ENCODE measurements at regions not wholly inside any gene's neighbourhood (a gene's known extent, or its start where the extent isn't known, plus 50 kb on each side); places are given as distances from the start of the nearest gene placed in this dataset.

DNA sequence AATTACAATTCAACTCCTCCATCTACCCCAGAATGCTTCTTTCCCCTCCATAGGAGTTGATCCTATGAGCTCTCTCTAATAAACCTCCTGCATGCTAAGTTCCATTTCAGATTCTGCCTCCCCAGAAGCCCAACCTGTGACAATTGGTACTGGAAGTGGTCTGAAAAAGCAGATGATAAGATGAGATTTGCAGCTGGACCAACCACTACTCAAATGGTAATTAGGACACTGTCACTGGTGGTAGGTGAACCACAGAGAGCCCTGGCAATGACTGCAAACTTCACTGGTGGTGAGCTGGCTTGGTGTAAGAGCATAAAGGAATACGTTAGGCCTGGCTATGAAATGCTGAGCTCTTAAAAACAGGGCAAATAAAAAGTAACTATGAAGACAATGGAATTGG, 112.6 kb downstream of the ESM1 start:
- no peak for ATAC-seq
- no peaks in the 10 kb centered on the region for H4K20me1 ChIP-seq (replicated peaks; ENCODE audit: insufficient read depth)
- no peak overlapping the region for H3K4me2 ChIP-seq
- TF ChIP-seq ZNF331 (CRISPR knock-in tag; IDR thresholded peaks at IDR 0.05; ENCODE audit: low read depth) = no peak
- 0 out of 2 replicates have a peak, but pooled peaks cover 4% of the 10 kb centered on the region for H3K9me2 ChIP-seq (ENCODE audit: insufficient read depth)
- H2AFZ ChIP-seq = no peak overlapping the region
- no peak for DNase-seq (ENCODE audit: low spot score)
- no peak overlapping the region for H3K27ac Mint-ChIP-seq
- H3K4me1 Mint-ChIP-seq = peaks cover 33% of the 10 kb centered on the region
- H3F3A ChIP-seq (replicated peaks; ENCODE audit: low read depth) = no peaks in the 10 kb centered on the region
- H3K79me2 ChIP-seq (replicated peaks; ENCODE audit: insufficient read depth) = no peaks in the 10 kb centered on the region
- H3K4me3 ChIP-seq = no peak overlapping the region
- peaks cover 28% of the 10 kb centered on the region for H3K4me1 ChIP-seq (ENCODE audit: insufficient read depth)
- peaks cover 2% of the 10 kb centered on the region for H3K27me3 Mint-ChIP-seq (ENCODE audit: insufficient read depth, low read depth, poor library complexity)
- no peak overlapping the region for H3K27ac ChIP-seq (ENCODE audit: low read depth)
- no peaks in the 10 kb centered on the region for H3K36me3 ChIP-seq (ENCODE audit: insufficient read depth)
- no peaks in the 10 kb centered on the region for H3K36me3 Mint-ChIP-seq (ENCODE audit: low read depth)
- H3K9me3 Mint-ChIP-seq = no peaks in the 10 kb centered on the region
- H3K27me3 ChIP-seq (ENCODE audit: insufficient read depth) = no peaks in the 10 kb centered on the region
- H3K4me3 Mint-ChIP-seq = no peak overlapping the region

DNA sequence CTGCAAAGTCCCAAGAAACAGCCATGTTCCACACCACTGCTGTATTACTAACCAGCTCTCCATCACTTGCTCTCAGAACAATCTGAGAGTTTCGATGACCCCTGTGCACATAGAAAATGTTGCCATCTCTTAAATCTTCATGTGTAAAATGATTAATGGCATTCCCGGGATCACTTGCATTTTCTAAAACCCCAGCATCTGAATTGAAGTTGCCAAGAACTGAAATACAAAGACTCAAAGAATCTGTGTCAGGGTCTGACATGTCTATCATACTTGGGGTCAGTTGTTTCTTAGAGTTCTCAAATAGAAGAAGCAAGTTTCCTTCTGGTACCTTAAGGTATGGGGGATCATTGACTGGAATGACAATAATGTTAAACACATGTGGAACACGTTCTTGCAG, 115.1 kb downstream of the ESM1 start:
- H3K4me3 ChIP-seq = no peak overlapping the region
- no peak overlapping the region for H2AFZ ChIP-seq
- H3K4me1 Mint-ChIP-seq = peaks cover 19% of the 10 kb centered on the region
- H3K9me3 Mint-ChIP-seq = no peaks in the 10 kb centered on the region
- no peak overlapping the region for H3K27ac Mint-ChIP-seq
- TF ChIP-seq CREB1 (CRISPR knock-in tag; IDR thresholded peaks at IDR 0.05; ENCODE audit: low read depth) (no peak), JUNB (IDR thresholded peaks at IDR 0.05; ENCODE audit: unreplicated experiment) (no peak), EZH2phosphoT487 (IDR thresholded peaks at IDR 0.05; ENCODE audit: unreplicated experiment) (no peak), ZNF331 (CRISPR knock-in tag; IDR thresholded peaks at IDR 0.05; ENCODE audit: low read depth) (no peak), ZNF114 (CRISPR knock-in tag; IDR thresholded peaks at IDR 0.05) (no peak), NANOG (IDR thresholded peaks at IDR 0.05; ENCODE audit: borderline replicate concordance) (no peak), EZH2 (IDR thresholded peaks at IDR 0.05; ENCODE audit: low read depth, unreplicated experiment) (no peak), STAT1 (IDR thresholded peaks at IDR 0.05; ENCODE audit: unreplicated experiment) (no peak)
- TF ChIP-seq, protein P1, sequence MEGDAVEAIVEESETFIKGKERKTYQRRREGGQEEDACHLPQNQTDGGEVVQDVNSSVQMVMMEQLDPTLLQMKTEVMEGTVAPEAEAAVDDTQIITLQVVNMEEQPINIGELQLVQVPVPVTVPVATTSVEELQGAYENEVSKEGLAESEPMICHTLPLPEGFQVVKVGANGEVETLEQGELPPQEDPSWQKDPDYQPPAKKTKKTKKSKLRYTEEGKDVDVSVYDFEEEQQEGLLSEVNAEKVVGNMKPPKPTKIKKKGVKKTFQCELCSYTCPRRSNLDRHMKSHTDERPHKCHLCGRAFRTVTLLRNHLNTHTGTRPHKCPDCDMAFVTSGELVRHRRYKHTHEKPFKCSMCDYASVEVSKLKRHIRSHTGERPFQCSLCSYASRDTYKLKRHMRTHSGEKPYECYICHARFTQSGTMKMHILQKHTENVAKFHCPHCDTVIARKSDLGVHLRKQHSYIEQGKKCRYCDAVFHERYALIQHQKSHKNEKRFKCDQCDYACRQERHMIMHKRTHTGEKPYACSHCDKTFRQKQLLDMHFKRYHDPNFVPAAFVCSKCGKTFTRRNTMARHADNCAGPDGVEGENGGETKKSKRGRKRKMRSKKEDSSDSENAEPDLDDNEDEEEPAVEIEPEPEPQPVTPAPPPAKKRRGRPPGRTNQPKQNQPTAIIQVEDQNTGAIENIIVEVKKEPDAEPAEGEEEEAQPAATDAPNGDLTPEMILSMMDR (conservative IDR thresholded peaks at IDR 0.05; ENCODE audit: low read depth in 2 of 2) = no peak
- TF ChIP-seq, protein P2, sequence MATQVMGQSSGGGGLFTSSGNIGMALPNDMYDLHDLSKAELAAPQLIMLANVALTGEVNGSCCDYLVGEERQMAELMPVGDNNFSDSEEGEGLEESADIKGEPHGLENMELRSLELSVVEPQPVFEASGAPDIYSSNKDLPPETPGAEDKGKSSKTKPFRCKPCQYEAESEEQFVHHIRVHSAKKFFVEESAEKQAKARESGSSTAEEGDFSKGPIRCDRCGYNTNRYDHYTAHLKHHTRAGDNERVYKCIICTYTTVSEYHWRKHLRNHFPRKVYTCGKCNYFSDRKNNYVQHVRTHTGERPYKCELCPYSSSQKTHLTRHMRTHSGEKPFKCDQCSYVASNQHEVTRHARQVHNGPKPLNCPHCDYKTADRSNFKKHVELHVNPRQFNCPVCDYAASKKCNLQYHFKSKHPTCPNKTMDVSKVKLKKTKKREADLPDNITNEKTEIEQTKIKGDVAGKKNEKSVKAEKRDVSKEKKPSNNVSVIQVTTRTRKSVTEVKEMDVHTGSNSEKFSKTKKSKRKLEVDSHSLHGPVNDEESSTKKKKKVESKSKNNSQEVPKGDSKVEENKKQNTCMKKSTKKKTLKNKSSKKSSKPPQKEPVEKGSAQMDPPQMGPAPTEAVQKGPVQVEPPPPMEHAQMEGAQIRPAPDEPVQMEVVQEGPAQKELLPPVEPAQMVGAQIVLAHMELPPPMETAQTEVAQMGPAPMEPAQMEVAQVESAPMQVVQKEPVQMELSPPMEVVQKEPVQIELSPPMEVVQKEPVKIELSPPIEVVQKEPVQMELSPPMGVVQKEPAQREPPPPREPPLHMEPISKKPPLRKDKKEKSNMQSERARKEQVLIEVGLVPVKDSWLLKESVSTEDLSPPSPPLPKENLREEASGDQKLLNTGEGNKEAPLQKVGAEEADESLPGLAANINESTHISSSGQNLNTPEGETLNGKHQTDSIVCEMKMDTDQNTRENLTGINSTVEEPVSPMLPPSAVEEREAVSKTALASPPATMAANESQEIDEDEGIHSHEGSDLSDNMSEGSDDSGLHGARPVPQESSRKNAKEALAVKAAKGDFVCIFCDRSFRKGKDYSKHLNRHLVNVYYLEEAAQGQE (IDR thresholded peaks at IDR 0.05; ENCODE audit: unreplicated experiment) = no peak
- TF ChIP-seq, protein P3, sequence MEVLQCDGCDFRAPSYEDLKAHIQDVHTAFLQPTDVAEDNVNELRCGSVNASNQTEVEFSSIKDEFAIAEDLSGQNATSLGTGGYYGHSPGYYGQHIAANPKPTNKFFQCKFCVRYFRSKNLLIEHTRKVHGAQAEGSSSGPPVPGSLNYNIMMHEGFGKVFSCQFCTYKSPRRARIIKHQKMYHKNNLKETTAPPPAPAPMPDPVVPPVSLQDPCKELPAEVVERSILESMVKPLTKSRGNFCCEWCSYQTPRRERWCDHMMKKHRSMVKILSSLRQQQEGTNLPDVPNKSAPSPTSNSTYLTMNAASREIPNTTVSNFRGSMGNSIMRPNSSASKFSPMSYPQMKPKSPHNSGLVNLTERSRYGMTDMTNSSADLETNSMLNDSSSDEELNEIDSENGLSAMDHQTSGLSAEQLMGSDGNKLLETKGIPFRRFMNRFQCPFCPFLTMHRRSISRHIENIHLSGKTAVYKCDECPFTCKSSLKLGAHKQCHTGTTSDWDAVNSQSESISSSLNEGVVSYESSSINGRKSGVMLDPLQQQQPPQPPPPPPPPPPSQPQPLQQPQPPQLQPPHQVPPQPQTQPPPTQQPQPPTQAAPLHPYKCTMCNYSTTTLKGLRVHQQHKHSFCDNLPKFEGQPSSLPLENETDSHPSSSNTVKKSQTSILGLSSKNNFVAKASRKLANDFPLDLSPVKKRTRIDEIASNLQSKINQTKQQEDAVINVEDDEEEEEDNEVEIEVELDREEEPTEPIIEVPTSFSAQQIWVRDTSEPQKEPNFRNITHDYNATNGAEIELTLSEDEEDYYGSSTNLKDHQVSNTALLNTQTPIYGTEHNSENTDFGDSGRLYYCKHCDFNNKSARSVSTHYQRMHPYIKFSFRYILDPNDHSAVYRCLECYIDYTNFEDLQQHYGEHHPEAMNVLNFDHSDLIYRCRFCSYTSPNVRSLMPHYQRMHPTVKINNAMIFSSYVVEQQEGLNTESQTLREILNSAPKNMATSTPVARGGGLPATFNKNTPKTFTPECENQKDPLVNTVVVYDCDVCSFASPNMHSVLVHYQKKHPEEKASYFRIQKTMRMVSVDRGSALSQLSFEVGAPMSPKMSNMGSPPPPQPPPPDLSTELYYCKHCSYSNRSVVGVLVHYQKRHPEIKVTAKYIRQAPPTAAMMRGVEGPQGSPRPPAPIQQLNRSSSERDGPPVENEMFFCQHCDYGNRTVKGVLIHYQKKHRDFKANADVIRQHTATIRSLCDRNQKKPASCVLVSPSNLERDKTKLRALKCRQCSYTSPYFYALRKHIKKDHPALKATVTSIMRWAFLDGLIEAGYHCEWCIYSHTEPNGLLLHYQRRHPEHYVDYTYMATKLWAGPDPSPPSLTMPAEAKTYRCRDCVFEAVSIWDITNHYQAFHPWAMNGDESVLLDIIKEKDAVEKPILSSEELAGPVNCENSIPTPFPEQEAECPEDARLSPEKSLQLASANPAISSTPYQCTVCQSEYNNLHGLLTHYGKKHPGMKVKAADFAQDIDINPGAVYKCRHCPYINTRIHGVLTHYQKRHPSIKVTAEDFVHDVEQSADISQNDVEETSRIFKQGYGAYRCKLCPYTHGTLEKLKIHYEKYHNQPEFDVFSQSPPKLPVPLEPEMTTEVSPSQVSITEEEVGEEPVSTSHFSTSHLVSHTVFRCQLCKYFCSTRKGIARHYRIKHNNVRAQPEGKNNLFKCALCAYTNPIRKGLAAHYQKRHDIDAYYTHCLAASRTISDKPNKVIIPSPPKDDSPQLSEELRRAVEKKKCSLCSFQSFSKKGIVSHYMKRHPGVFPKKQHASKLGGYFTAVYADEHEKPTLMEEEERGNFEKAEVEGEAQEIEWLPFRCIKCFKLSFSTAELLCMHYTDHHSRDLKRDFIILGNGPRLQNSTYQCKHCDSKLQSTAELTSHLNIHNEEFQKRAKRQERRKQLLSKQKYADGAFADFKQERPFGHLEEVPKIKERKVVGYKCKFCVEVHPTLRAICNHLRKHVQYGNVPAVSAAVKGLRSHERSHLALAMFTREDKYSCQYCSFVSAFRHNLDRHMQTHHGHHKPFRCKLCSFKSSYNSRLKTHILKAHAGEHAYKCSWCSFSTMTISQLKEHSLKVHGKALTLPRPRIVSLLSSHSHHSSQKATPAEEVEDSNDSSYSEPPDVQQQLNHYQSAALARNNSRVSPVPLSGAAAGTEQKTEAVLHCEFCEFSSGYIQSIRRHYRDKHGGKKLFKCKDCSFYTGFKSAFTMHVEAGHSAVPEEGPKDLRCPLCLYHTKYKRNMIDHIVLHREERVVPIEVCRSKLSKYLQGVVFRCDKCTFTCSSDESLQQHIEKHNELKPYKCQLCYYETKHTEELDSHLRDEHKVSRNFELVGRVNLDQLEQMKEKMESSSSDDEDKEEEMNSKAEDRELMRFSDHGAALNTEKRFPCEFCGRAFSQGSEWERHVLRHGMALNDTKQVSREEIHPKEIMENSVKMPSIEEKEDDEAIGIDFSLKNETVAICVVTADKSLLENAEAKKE (CRISPR knock-in tag; IDR thresholded peaks at IDR 0.05) = no peak
- peaks cover 17% of the 10 kb centered on the region; the same call in 1 of the 2 replicates for H3K4me1 ChIP-seq (ENCODE audit: insufficient read depth)
- H3K79me2 ChIP-seq (replicated peaks; ENCODE audit: insufficient read depth) = no peaks in the 10 kb centered on the region
- no peaks in the 10 kb centered on the region for H3K36me3 Mint-ChIP-seq (ENCODE audit: low read depth)
- no peaks in the 10 kb centered on the region for H4K20me1 ChIP-seq (replicated peaks; ENCODE audit: insufficient read depth)
- no peak overlapping the region for H3K4me2 ChIP-seq
- no peak overlapping the region for H3K4me3 Mint-ChIP-seq
- H3K9me2 ChIP-seq (ENCODE audit: insufficient read depth) = 0 out of 2 replicates have a peak, but pooled peaks cover 4% of the 10 kb centered on the region
- DNase-seq (ENCODE audit: low spot score) = no peak
- ATAC-seq = no peak
- H3K27ac ChIP-seq (ENCODE audit: low read depth) = no peak overlapping the region
- H3K27me3 ChIP-seq (ENCODE audit: insufficient read depth) = no peaks in the 10 kb centered on the region
- no peaks in the 10 kb centered on the region for H3K36me3 ChIP-seq (ENCODE audit: insufficient read depth)
- H3K27me3 Mint-ChIP-seq (ENCODE audit: insufficient read depth, low read depth, poor library complexity) = peaks cover 2% of the 10 kb centered on the region
- H3F3A ChIP-seq (replicated peaks; ENCODE audit: low read depth) = no peaks in the 10 kb centered on the region

All from GM23338 (cell line).